ENCODE measurements at regions not wholly inside any gene's neighbourhood (a gene's known extent, or its start where the extent isn't known, plus 50 kb on each side); places are given as distances from the start of the nearest gene placed in this dataset.

GRCh38 chr22:23377767-23378166 lies 197.5 kb downstream of the BCR start:
- no peak for DNase-seq

GRCh38 chr22:23376256-23376655 lies 195.9 kb downstream of the BCR start:
- no peak for DNase-seq

- no peak for DNase-seq
These were observed 194.9 kb downstream of the BCR start for GRCh38 chr22:23375031-23375827.

GRCh38 chr22:23373601-23374000 lies 193.3 kb downstream of the BCR start:
- no peak for DNase-seq

GRCh38 chr22:23370251-23370650 lies 189.9 kb downstream of the BCR start:
- no peak for DNase-seq

GRCh38 chr22:23369054-23369685 lies 188.9 kb downstream of the BCR start:
- no peak for DNase-seq

Measured in activated effector memory CD4-positive, alpha-beta T cell treated with Interleukin-2 at 50 U/mL for 16 hours (primary cell).